Epithelial cell of proximal tubule (primary cell): ENCODE measurements at regions not wholly inside any gene's neighbourhood (a gene's known extent, or its start where the extent isn't known, plus 50 kb on each side); places are given as distances from the start of the nearest gene placed in this dataset.

ENCODE experiments used
- DNase-seq: peaks from one replicate; pipeline ENCODE4 v3.0.0-alpha.2; 2011; ENCODE audit warnings: low read depth
- H3K4me3 ChIP-seq: 2 replicates; pipeline ENCODE4 v1.5.1; 2011; ENCODE audit warnings: low read depth, mild to moderate bottlenecking, low read length
- TF ChIP-seq, protein P1 (sequence below): conservative IDR thresholded peaks from 2 replicates; pipeline ENCODE4 v1.5.1; 2012; ENCODE audit warnings: low read depth, mild to moderate bottlenecking, low read length

DNA sequence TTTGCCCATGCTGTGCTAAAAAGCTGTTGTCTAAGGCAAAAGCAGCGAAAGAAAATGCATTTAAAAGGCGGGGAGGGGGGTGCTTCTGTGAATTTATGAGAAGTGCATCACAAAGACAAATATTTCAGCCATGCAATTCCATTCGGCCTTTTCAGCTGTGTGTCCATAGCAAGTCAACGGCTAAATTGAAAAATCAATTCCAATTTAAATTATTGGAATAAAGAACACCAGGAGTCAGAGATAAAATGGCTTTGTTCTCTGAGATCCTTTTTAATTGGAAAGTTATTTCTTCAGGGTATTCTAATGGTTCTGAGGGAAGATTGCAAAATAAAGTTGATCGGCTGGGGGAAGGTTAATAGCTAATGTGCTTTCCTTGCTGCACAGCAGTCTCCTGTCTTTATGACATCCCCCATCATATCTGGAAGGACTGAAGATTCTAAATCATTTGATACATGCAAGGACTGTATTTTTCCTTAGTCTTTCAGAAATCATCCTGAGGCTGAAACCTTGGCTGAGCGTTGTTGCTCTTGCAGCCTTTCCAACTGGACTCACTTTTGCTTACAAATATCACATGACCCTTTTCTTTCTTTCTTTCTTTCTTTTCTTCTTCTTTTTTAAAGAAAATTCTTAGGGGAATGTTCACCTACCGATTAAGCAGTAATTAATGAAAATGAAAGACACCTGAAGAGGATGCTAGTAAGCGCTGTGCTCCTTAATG lies 647.1 kb downstream of the DACH1 start:
- TF ChIP-seq, protein P1, sequence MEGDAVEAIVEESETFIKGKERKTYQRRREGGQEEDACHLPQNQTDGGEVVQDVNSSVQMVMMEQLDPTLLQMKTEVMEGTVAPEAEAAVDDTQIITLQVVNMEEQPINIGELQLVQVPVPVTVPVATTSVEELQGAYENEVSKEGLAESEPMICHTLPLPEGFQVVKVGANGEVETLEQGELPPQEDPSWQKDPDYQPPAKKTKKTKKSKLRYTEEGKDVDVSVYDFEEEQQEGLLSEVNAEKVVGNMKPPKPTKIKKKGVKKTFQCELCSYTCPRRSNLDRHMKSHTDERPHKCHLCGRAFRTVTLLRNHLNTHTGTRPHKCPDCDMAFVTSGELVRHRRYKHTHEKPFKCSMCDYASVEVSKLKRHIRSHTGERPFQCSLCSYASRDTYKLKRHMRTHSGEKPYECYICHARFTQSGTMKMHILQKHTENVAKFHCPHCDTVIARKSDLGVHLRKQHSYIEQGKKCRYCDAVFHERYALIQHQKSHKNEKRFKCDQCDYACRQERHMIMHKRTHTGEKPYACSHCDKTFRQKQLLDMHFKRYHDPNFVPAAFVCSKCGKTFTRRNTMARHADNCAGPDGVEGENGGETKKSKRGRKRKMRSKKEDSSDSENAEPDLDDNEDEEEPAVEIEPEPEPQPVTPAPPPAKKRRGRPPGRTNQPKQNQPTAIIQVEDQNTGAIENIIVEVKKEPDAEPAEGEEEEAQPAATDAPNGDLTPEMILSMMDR = no peak
- no peak overlapping the region for H3K4me3 ChIP-seq
- no peak for DNase-seq

DNA sequence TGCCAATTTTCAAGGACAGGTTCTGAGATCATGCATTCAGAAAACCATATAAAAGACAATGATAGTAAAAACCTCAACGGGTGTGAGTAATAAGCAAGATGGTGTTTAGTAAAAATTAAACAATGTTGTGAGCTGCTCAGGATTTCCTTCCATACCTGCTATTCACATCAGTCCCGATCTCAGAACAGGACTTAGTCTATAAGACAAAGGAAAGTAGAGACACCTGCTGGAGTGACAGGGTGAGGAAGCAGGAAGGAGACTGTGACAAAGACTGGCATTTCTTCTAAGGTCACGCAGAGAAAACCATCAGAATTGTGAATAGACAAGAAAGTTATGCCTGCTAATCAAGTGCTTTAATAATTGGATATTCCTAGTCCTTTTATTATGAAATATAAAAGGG lies 648.0 kb downstream of the DACH1 start:
- no peak for DNase-seq
- no peak overlapping the region for H3K4me3 ChIP-seq
- TF ChIP-seq, protein P1 = peak; percentile 59

DNA sequence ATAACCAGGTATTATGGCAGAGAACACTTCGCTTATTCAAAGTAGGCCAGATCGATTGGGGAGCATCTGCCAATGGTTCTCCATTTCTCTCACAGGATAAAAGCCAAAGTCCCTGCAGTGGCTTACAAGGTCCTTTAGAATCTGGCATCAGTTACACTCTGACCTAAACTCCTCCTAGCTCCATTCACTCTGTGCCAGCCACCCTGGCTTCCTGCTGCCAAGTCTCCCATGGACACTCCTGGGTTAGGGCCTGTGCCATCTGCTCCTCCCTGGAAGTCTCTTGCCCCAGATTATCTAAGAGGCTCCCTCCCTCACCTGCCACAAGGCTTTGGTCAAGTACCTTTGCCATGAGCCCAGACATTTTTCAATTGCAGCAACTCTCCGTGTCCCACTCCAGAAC lies 649.2 kb downstream of the DACH1 start:
- no peak for DNase-seq

DNA sequence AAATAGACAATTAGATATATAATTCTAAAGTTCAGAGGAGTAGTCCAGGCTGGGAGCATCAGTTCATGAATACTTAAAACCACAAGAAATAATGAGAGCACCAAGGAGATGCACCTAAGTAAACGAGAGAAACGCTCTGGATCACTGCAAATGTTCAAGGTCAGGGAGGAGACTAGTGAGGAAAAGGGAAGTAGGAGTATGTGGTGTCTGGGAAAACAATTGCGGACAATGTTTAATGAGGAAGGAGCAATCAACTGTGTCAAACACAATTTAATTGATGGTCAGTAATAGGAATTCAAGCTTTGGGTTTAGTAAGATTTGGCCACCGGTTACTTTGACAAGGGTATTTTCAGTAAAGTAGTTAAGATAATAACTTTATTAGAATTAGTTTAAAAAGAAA lies 652.2 kb downstream of the DACH1 start:
- DNase-seq = no peak
- TF ChIP-seq, protein P1 = no peak
- no peak overlapping the region for H3K4me3 ChIP-seq

More for the DNA sequence above, 649.2 kb downstream of the DACH1 start:
- H3K4me3 ChIP-seq = no peak overlapping the region
- TF ChIP-seq, protein P1 = no peak

DNA sequence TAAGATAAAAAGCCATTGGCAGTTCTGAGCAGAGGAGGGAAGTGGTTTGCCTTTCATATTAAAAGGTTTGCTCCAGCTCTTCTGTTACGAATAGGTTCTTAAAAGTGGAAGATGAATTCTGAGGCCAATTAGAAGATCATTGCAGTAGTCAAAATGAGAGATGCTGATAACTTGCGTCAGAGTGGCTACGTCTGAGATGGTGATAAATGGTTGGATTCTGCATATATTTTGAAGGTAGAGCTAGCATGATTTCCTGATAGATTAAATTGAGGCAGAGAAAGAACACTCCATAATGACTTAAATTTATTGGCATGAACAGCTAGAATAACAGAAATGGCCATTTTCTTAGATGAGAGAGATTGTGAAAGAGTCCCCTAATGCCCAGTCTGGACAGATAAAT lies 652.6 kb downstream of the DACH1 start:
- TF ChIP-seq, protein P1 = no peak

DNA sequence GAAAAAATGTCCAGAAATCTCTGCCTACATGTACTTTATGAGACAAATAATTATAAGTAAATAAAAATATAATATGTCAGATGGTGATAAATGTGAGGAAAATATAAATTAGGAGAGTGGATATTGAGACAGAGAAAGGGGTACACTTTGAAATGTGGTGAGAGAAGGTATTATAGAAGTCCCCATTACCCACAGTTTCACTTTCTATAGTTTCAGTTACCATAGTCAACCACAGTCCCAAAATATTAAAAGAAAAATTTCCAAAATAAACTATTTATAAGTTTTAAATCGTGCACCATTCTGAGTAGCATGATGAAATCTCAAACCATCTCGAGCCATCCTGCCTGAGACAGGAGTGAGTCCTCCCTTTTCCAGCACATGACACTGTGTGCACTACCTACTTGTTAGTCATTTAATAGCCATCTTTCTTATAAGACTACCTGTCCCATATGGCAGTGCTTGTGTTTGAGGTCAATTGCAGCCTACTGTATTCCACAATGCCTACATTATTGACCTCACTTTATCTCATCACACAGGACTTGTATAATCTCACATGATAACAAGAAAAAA lies 653.7 kb downstream of the DACH1 start:
- DNase-seq = no peak
- TF ChIP-seq, protein P1 = no peak
- H3K4me3 ChIP-seq = no peak overlapping the region

More for the DNA sequence above, 652.6 kb downstream of the DACH1 start:
- no peak for DNase-seq
- no peak overlapping the region for H3K4me3 ChIP-seq

DNA sequence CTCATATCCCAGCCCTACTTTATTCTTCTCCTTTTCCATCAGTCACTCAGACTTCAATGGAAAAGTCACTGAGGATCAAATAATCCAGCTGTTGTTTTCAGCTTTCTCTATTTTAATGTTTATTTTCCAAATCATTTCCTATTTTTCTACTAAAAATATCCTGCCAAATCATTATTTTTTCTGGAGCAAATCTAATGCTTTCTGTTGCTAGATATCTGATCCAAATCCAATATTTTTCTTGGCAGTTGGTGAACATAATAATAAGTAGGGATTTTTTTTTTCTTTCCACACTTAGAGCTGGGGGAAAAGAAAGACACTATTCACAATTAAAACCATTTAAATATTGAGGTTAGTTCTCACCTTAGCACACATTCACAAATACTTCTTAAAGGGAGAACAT lies 656.1 kb downstream of the DACH1 start:
- H3K4me3 ChIP-seq = no peak overlapping the region
- TF ChIP-seq, protein P1 = no peak
- DNase-seq = no peak
